PC-3 (cell line): ENCODE measurements at regions not wholly inside any gene's neighbourhood (a gene's known extent, or its start where the extent isn't known, plus 50 kb on each side); places are given as distances from the start of the nearest gene placed in this dataset.
"Not testable (repeated sequence)": the region's sequence is repeated elsewhere in the genome, so short reads cannot be mapped to it uniquely, and the experiment has no call there.

Experiments
- ATAC-seq: fragments of 200-7000 bp; cut with Tn5 transposase; 2 replicates; pipeline ENCODE4 v1.9.1; 2020; ENCODE audit warnings: mild to moderate bottlenecking, moderate library complexity
- BruUV-seq: library from RNA; stranded (reverse); fragments of 400-500 nt; replicated peaks from 2 replicates; lab custom pipeline; 2021; lab: Mats Ljungman, UMichigan
- CTCF ChIA-PET: fragments of 300-600 bp; sonication (Branson Sonifier 250); formaldehyde crosslinking; loops from one replicate; lab custom pipeline; 2022; ENCODE audit warnings: antibody characterized with exemption; lab: Charles Lee
- POLR2A ChIA-PET: fragments of 300-600 bp; sonication (Branson Sonifier 250); formaldehyde crosslinking; loops from one replicate; lab custom pipeline; 2022; ENCODE audit warnings: antibody characterized with exemption; ENCODE audit not compliant: unreplicated experiment; lab: Charles Lee
- DNase-seq: peaks from one replicate; pipeline ENCODE4 v3.0.0-alpha.2; 2015
- H2AFZ ChIP-seq: fragments of 300-600 bp; sonication (generic); 2 replicates; pipeline ENCODE4 v1.6.0; 2016; ENCODE audit warnings: antibody characterized with exemption, low read length
- H3F3A ChIP-seq: fragments of 300-600 bp; sonication (generic); one replicate; pipeline ENCODE4 v1.6.0; 2017; ENCODE audit warnings: antibody characterized with exemption, low read length, control low read depth, mild to moderate bottlenecking; ENCODE audit not compliant: unreplicated experiment
- H3K27ac ChIP-seq: fragments of 300-600 bp; sonication (generic); 2 replicates; pipeline ENCODE4 v1.5.1; 2016; ENCODE audit warnings: mild to moderate bottlenecking, low read length
- H3K27me3 ChIP-seq: fragments of 300-600 bp; sonication (generic); 2 replicates; pipeline ENCODE4 v1.6.1; 2016; ENCODE audit warnings: low read length, mixed read lengths
- H3K36me3 ChIP-seq: fragments of 300-600 bp; sonication (generic); 2 replicates; pipeline ENCODE4 v1.6.1; 2016; ENCODE audit warnings: low read depth, mixed run types, low read length, mixed read lengths
- H3K4me1 ChIP-seq: fragments of 300-600 bp; sonication (generic); 2 replicates; pipeline ENCODE4 v1.5.1; 2016; ENCODE audit warnings: low read length; ENCODE audit not compliant: insufficient read depth
- H3K4me2 ChIP-seq: fragments of 300-600 bp; sonication (generic); 2 replicates; pipeline ENCODE4 v1.6.0; 2016; ENCODE audit warnings: low read length
- H3K4me3 ChIP-seq: fragments of 300-600 bp; sonication (generic); 2 replicates; pipeline ENCODE4 v1.5.1; 2016; ENCODE audit warnings: mild to moderate bottlenecking, low read length, mixed read lengths
- H3K79me2 ChIP-seq: fragments of 300-600 bp; sonication (generic); 2 replicates; pipeline ENCODE4 v1.6.1; 2017; ENCODE audit warnings: low read length, mixed read lengths
- H3K9ac ChIP-seq: fragments of 300-600 bp; sonication (generic); 2 replicates; pipeline ENCODE4 v1.6.0; 2016; ENCODE audit warnings: mild to moderate bottlenecking, low read length
- H3K9me2 ChIP-seq: fragments of 300-600 bp; sonication (generic); replicated peaks from 2 replicates; pipeline ENCODE4 v1.6.1; 2016; ENCODE audit warnings: mixed run types, low read length, mixed read lengths
- H3K9me3 ChIP-seq: fragments of 300-600 bp; sonication (generic); 2 replicates; pipeline ENCODE4 v1.6.1; 2016; ENCODE audit warnings: low read length, mixed read lengths
- H4K20me1 ChIP-seq: fragments of 300-600 bp; sonication (generic); 2 replicates; pipeline ENCODE4 v1.6.1; 2016; ENCODE audit warnings: low read length, mixed read lengths
- EZH2 ChIP-seq: fragments of 300-600 bp; sonication (generic); IDR thresholded peaks from one replicate; pipeline ENCODE4 v1.6.1; 2017; ENCODE audit warnings: antibody characterized with exemption, mild to moderate bottlenecking, low read length; ENCODE audit not compliant: unreplicated experiment
- EZH2phosphoT487 ChIP-seq: fragments of 300-600 bp; sonication (generic); IDR thresholded peaks from 2 replicates; pipeline ENCODE4 v1.6.1; 2018; ENCODE audit warnings: mild to moderate bottlenecking, antibody characterized with exemption, low read length, borderline replicate concordance
- intact Hi-C: fragments of 100-400 bp; cut with micrococcal nuclease; formaldehyde crosslinking; loops from 2 replicates; pipeline ENCODE4 v1.9.0; 2023
- TF ChIP-seq, protein P1 (sequence below): fragments of 300-600 bp; sonication (generic); conservative IDR thresholded peaks from 2 replicates; pipeline ENCODE4 v1.5.1; 2017; ENCODE audit warnings: antibody characterized with exemption, low read depth, mild to moderate bottlenecking, low read length

DNA sequence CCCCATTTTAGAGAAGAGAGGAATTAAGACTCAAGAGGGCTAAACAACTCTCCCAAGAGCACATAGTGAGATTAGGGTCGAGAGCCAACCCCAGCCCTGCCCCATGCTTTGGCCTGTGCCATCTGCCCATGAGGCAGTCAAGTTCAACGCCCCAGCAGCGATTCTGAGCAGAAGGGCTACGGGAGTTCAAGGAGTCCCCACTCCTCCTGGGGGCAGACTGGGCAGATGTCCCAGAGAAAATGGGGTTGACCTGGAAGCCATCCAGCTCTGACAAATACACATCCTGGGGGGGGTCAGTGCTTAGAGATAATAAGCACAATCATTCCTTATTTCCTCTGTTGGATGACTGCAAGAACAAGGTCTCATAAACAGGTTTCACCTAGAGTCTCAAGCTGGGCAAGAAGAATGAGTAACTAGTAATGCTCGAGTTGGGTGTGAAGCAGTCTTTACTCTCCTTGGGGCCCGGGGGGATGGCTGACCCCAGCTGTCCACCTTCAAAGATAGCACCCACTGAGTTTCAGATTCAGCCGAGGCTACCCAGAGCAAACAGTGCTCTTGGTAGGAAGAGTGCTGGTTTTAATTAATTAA lies 716.4 kb downstream of the RNF144A start:
- Histone ChIP-seq H3K36me3 (no peaks in the 10 kb centered on the region), H3K79me2 (no peaks in the 10 kb centered on the region), H3K4me1 (no peaks in the 10 kb centered on the region), H3K27me3 (no peaks in the 10 kb centered on the region), H3K9me2 (no peaks in the 10 kb centered on the region), H3K4me2 (no peak overlapping the region), H3K9ac (no peak overlapping the region), H4K20me1 (no peaks in the 10 kb centered on the region), H3K9me3 (no peaks in the 10 kb centered on the region), H3K4me3 (no peak overlapping the region), H3F3A (no peaks in the 10 kb centered on the region), H2AFZ (no peak overlapping the region), H3K27ac (no peak overlapping the region)
- no TSS peak for BruUV-seq
- POLR2A ChIA-PET: no interaction called here
- no peak for ATAC-seq
- no peak for TF ChIP-seq EZH2phosphoT487
- TF ChIP-seq EZH2: no peak
- TF ChIP-seq, protein P1, sequence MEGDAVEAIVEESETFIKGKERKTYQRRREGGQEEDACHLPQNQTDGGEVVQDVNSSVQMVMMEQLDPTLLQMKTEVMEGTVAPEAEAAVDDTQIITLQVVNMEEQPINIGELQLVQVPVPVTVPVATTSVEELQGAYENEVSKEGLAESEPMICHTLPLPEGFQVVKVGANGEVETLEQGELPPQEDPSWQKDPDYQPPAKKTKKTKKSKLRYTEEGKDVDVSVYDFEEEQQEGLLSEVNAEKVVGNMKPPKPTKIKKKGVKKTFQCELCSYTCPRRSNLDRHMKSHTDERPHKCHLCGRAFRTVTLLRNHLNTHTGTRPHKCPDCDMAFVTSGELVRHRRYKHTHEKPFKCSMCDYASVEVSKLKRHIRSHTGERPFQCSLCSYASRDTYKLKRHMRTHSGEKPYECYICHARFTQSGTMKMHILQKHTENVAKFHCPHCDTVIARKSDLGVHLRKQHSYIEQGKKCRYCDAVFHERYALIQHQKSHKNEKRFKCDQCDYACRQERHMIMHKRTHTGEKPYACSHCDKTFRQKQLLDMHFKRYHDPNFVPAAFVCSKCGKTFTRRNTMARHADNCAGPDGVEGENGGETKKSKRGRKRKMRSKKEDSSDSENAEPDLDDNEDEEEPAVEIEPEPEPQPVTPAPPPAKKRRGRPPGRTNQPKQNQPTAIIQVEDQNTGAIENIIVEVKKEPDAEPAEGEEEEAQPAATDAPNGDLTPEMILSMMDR: no peak
- CTCF ChIA-PET: no interaction called here
- intact Hi-C loops: no loop called here
- no peak for DNase-seq

DNA sequence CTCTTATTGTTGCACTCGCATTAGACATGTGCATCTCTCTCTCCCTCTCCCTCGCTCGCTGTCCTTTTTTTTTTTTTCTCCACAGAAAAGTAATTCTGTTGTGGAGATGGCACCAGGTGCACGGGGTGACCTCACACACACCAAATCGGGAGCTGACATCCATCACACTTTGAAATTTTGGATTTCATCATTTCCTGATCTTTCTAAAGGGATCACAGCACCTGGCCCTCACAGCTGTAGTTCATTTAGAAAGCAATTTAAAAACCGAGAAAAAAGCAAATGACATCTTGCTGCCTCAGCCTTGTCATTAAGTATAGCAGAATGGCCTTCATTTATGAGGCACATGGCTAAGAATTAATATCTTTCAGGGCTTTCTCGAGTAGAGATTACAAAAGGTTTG lies 717.2 kb downstream of the RNF144A start:
- Histone ChIP-seq H3K4me2 (no peak overlapping the region), H3K27ac (no peak overlapping the region), H3K9me2 (no peaks in the 10 kb centered on the region), H3K36me3 (no peaks in the 10 kb centered on the region), H3K9ac (no peak overlapping the region), H3K4me3 (no peak overlapping the region), H3K4me1 (no peaks in the 10 kb centered on the region), H3K79me2 (no peaks in the 10 kb centered on the region), H2AFZ (no peak overlapping the region), H4K20me1 (no peaks in the 10 kb centered on the region), H3F3A (no peaks in the 10 kb centered on the region), H3K27me3 (no peaks in the 10 kb centered on the region), H3K9me3 (no peaks in the 10 kb centered on the region)
- CTCF ChIA-PET: no interaction called here
- intact Hi-C loops: no loop called here
- TF ChIP-seq EZH2 (no peak), EZH2phosphoT487 (no peak)
- TF ChIP-seq, protein P1: no peak
- POLR2A ChIA-PET: no interaction called here
- BruUV-seq: no TSS peak
- ATAC-seq: no peak
- no peak for DNase-seq

DNA sequence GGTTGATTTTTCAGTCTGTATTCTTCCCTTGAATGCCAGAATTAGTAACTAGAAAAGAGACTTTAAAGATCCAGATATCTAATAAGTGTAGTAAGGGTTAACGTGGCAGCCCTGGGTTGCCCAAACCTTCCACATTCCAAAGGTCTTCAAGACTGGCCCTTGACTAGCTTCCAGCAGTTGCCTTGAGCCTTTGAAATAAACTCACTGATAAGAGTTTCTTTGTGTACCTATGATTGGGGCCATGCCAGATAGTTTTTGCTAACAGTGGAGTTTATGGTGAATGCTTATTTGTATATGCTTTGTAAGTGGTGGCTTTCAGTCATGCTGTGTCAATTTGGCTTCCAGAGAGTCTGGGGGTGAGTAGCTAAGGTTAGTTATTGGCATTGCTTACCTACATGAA lies 722.3 kb downstream of the RNF144A start:
- intact Hi-C loops: no loop called here
- H3F3A ChIP-seq: no peaks in the 10 kb centered on the region
- no peaks in the 10 kb centered on the region for H3K9me3 ChIP-seq
- H3K79me2 ChIP-seq: no peaks in the 10 kb centered on the region
- H3K4me3 ChIP-seq: no peak overlapping the region
- BruUV-seq: no TSS peak
- H3K9ac ChIP-seq: no peak overlapping the region
- TF ChIP-seq EZH2phosphoT487: no peak
- no peak for TF ChIP-seq EZH2
- H4K20me1 ChIP-seq: no peaks in the 10 kb centered on the region
- POLR2A ChIA-PET: no interaction called here
- ATAC-seq: no peak
- H3K27ac ChIP-seq: no peak overlapping the region
- H3K27me3 ChIP-seq: no peaks in the 10 kb centered on the region
- no peak overlapping the region for H3K4me2 ChIP-seq
- no peaks in the 10 kb centered on the region for H3K9me2 ChIP-seq
- CTCF ChIA-PET: no interaction called here
- no peak overlapping the region for H2AFZ ChIP-seq
- H3K4me1 ChIP-seq: no peaks in the 10 kb centered on the region
- DNase-seq: no peak
- H3K36me3 ChIP-seq: no peaks in the 10 kb centered on the region; the same call in 1 of the 2 replicates

DNA sequence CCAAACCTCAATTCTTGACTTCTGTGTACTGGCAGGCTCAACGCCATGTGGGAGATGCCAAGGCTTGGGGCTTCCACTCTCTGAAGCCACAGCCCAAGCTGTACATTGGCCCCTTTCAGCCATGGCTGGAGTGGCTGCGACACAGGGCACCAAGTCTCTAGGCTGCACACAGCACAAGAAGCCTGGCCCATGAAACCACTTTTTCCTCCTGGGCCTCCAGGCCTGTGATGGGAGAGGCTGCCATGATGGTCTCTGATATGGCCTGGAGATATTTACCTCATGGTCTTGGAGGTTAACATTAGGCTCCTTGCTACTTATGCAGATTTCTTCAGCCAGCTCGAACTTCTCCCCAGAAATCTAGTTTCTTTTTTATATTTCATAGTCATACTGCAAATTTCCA lies 724.1 kb downstream of the RNF144A start:
- H3K27ac ChIP-seq, H3K36me3 ChIP-seq, H3K4me3 ChIP-seq, intact Hi-C loops, BruUV-seq, DNase-seq, H3K4me2 ChIP-seq, H3K9ac ChIP-seq, H3K4me1 ChIP-seq, H3K9me3 ChIP-seq, CTCF ChIA-PET, H3K79me2 ChIP-seq, H3F3A ChIP-seq, H2AFZ ChIP-seq, H4K20me1 ChIP-seq, H3K27me3 ChIP-seq, H3K9me2 ChIP-seq, POLR2A ChIA-PET, ATAC-seq: not testable (repeated sequence)
